ENCODE measurements at regions not wholly inside any gene's neighbourhood (a gene's known extent, or its start where the extent isn't known, plus 50 kb on each side); places are given as distances from the start of the nearest gene placed in this dataset.

GRCh38 chr14:98858561-98858960 lies 413.4 kb downstream of the BCL11B start:
- Histone ChIP-seq H3K4me3 (replicated peaks; ENCODE audit: insufficient read depth, low read length) (no peak overlapping the region), H3K27ac (replicated peaks) (no peak overlapping the region), H3K27me3 (ENCODE audit: insufficient read depth, poor library complexity, severe bottlenecking) (no peaks in the 10 kb centered on the region)
- no peak for DNase-seq (ENCODE audit: low read depth in 1 of 2, low spot score in 1 of 2)
- TF ChIP-seq SPI1 (IDR thresholded peaks at IDR 0.05; ENCODE audit: borderline replicate concordance, low read depth): no peak
- TF ChIP-seq GABPA (IDR thresholded peaks at IDR 0.05; ENCODE audit: low read depth): no peak
- TF ChIP-seq POLR2AphosphoS5 (IDR thresholded peaks at IDR 0.05; ENCODE audit: low read depth): no peak
- TF ChIP-seq CTCF (IDR thresholded peaks at IDR 0.05; ENCODE audit: insufficient read depth, low read length): no peak
- TF ChIP-seq REST (IDR thresholded peaks at IDR 0.05; ENCODE audit: insufficient replicate concordance, low read depth): no peak

GRCh38 chr14:98859301-98859700 lies 412.7 kb downstream of the BCL11B start:
- TF ChIP-seq GABPA (IDR thresholded peaks at IDR 0.05; ENCODE audit: low read depth) (no peak), POLR2AphosphoS5 (IDR thresholded peaks at IDR 0.05; ENCODE audit: low read depth) (no peak), SPI1 (IDR thresholded peaks at IDR 0.05; ENCODE audit: borderline replicate concordance, low read depth) (no peak), REST (IDR thresholded peaks at IDR 0.05; ENCODE audit: insufficient replicate concordance, low read depth) (no peak)
- H3K4me3 ChIP-seq (replicated peaks; ENCODE audit: insufficient read depth, low read length): no peak overlapping the region

GRCh38 chr14:98864211-98864610 lies 407.8 kb downstream of the BCL11B start:
- H3K27me3 ChIP-seq (ENCODE audit: insufficient read depth, poor library complexity, severe bottlenecking): no peaks in the 10 kb centered on the region

More at GRCh38 chr14:98859301-98859700, 412.7 kb downstream of the BCL11B start:
- no peak for DNase-seq (ENCODE audit: low read depth in 1 of 2, low spot score in 1 of 2)
- H3K27me3 ChIP-seq (ENCODE audit: insufficient read depth, poor library complexity, severe bottlenecking): no peaks in the 10 kb centered on the region
- no peak overlapping the region for H3K27ac ChIP-seq (replicated peaks)

More at GRCh38 chr14:98864211-98864610, 407.8 kb downstream of the BCL11B start:
- no peak overlapping the region for H3K27ac ChIP-seq (replicated peaks)
- TF ChIP-seq CTCF (IDR thresholded peaks at IDR 0.05; ENCODE audit: insufficient read depth, low read length) (no peak), REST (IDR thresholded peaks at IDR 0.05; ENCODE audit: insufficient replicate concordance, low read depth) (no peak), SPI1 (IDR thresholded peaks at IDR 0.05; ENCODE audit: borderline replicate concordance, low read depth) (no peak), GABPA (IDR thresholded peaks at IDR 0.05; ENCODE audit: low read depth) (no peak), POLR2AphosphoS5 (IDR thresholded peaks at IDR 0.05; ENCODE audit: low read depth) (no peak)
- no peak for DNase-seq (ENCODE audit: low read depth in 1 of 2, low spot score in 1 of 2)
- no peak overlapping the region for H3K4me3 ChIP-seq (replicated peaks; ENCODE audit: insufficient read depth, low read length)
